ENCODE measurements at regions not wholly inside any gene's neighbourhood (a gene's known extent, or its start where the extent isn't known, plus 50 kb on each side); places are given as distances from the start of the nearest gene placed in this dataset.

DNA sequence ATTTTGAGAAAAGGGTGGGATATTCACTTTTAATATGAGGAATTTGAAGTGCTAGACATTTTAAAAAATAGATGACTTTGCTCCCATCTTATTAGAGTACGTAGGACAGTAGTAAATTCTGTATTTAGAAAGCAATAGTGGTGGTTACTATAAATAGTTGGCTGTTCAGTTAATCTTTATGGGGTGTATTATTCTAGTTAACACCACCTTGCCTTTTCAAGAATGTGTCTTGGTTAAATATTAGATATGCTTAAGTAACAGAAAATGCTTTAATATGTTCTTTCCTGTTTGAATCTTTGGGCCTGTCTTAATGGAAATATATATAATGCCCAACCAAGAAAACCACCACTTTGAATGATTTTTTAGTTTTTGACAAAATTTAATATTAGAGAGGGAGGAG is 608.7 kb upstream of the FAM174A start:
- TF ChIP-seq YY1 (IDR thresholded peaks at IDR 0.05; ENCODE audit: low read depth) (no peak), ZBTB33 (IDR thresholded peaks at IDR 0.05; ENCODE audit: borderline replicate concordance, low read depth) (no peak), RAD21 (IDR thresholded peaks at IDR 0.05; ENCODE audit: low read length) (no peak), MXI1 (IDR thresholded peaks at IDR 0.05; ENCODE audit: low read depth, low read length) (no peak), MAX (IDR thresholded peaks at IDR 0.05; ENCODE audit: low read depth) (no peak), POLR2AphosphoS5 (IDR thresholded peaks at IDR 0.05; ENCODE audit: low read depth, low read length) (no peak), RFX5 (IDR thresholded peaks at IDR 0.05; ENCODE audit: low read length) (no peak), CHD2 (IDR thresholded peaks at IDR 0.05; ENCODE audit: low read length, partially characterized antibody) (no peak)
- TF ChIP-seq, protein P1, sequence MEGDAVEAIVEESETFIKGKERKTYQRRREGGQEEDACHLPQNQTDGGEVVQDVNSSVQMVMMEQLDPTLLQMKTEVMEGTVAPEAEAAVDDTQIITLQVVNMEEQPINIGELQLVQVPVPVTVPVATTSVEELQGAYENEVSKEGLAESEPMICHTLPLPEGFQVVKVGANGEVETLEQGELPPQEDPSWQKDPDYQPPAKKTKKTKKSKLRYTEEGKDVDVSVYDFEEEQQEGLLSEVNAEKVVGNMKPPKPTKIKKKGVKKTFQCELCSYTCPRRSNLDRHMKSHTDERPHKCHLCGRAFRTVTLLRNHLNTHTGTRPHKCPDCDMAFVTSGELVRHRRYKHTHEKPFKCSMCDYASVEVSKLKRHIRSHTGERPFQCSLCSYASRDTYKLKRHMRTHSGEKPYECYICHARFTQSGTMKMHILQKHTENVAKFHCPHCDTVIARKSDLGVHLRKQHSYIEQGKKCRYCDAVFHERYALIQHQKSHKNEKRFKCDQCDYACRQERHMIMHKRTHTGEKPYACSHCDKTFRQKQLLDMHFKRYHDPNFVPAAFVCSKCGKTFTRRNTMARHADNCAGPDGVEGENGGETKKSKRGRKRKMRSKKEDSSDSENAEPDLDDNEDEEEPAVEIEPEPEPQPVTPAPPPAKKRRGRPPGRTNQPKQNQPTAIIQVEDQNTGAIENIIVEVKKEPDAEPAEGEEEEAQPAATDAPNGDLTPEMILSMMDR (IDR thresholded peaks at IDR 0.05), result no peak
- TF ChIP-seq, protein P2, sequence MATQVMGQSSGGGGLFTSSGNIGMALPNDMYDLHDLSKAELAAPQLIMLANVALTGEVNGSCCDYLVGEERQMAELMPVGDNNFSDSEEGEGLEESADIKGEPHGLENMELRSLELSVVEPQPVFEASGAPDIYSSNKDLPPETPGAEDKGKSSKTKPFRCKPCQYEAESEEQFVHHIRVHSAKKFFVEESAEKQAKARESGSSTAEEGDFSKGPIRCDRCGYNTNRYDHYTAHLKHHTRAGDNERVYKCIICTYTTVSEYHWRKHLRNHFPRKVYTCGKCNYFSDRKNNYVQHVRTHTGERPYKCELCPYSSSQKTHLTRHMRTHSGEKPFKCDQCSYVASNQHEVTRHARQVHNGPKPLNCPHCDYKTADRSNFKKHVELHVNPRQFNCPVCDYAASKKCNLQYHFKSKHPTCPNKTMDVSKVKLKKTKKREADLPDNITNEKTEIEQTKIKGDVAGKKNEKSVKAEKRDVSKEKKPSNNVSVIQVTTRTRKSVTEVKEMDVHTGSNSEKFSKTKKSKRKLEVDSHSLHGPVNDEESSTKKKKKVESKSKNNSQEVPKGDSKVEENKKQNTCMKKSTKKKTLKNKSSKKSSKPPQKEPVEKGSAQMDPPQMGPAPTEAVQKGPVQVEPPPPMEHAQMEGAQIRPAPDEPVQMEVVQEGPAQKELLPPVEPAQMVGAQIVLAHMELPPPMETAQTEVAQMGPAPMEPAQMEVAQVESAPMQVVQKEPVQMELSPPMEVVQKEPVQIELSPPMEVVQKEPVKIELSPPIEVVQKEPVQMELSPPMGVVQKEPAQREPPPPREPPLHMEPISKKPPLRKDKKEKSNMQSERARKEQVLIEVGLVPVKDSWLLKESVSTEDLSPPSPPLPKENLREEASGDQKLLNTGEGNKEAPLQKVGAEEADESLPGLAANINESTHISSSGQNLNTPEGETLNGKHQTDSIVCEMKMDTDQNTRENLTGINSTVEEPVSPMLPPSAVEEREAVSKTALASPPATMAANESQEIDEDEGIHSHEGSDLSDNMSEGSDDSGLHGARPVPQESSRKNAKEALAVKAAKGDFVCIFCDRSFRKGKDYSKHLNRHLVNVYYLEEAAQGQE (IDR thresholded peaks at IDR 0.05; ENCODE audit: low read depth, low read length), result no peak

All from SK-N-SH (cell line).